Fibroblast of lung (primary cell): ENCODE measurements at regions not wholly inside any gene's neighbourhood (a gene's known extent, or its start where the extent isn't known, plus 50 kb on each side); places are given as distances from the start of the nearest gene placed in this dataset.

Source experiments
- CTCF ChIP-seq, 2 donors: IDR thresholded peaks in 1 of 2; conservative IDR thresholded peaks in 1 of 2; 1 replicate in 1 of 2; 2 replicates in 1 of 2; pipeline ENCODE4 v1.5.1; 2011 to 2012; ENCODE audit warnings: low read length in 2 of 2, control low read depth in 1 of 2, inconsistent platforms in 1 of 2, low read depth in 1 of 2, mild to moderate bottlenecking in 1 of 2
- EZH2 ChIP-seq: IDR thresholded peaks from 2 replicates; pipeline ENCODE4 v1.5.1; 2012; ENCODE audit warnings: low read length, control low read depth, mild to moderate bottlenecking; ENCODE audit errors: missing control alignments

- no peak for TF ChIP-seq CTCF (conservative IDR thresholded peaks at IDR 0.05 in 1 of 2, IDR thresholded peaks at IDR 0.05 in 1 of 2; ENCODE audit: low read depth in 1 of 2, low read length in 2 of 2)
- TF ChIP-seq EZH2, result no peak
These were observed 328.9 kb upstream of the ID2 start for GRCh38 chr2:8352989-8353388.
